ENCODE measurements at regions not wholly inside any gene's neighbourhood (a gene's known extent, or its start where the extent isn't known, plus 50 kb on each side); places are given as distances from the start of the nearest gene placed in this dataset.
"Not testable (repeated sequence)": the region's sequence is repeated elsewhere in the genome, so short reads cannot be mapped to it uniquely, and the experiment has no call there.

DNA sequence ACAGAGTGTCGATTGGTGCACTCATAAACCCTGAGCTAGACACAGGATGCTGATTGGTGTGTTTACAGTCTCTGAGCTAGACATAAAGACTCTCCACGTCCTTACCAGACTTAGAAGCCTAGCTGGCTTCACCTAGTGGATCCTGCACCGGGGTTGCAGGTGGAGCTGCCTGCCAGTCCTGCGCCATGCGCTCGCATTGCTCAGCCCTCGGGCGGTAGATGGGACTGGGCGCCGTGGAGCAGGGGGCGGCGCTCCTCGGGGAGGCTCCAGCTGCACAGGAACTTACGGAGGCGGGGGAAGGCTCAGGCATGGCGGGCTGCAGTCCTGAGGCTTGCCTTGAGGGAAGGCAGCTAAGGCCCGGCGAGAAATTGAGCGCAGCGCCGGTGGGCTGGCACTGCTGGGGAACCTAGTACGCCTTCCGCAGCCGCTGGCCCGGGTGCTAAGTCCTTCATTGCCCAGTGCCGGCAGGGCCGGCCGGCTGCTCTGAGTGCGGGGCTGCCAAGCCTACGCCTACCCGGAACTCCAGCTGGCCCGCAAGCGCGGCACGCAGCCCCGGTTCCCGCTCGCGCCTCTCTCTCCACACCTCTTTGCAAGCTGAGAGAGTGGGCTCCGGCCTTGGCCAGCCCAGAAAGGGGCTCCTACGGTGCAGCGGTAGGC lies 78.5 kb upstream of the AMZ2 start:
- TF ChIP-seq, protein P1, sequence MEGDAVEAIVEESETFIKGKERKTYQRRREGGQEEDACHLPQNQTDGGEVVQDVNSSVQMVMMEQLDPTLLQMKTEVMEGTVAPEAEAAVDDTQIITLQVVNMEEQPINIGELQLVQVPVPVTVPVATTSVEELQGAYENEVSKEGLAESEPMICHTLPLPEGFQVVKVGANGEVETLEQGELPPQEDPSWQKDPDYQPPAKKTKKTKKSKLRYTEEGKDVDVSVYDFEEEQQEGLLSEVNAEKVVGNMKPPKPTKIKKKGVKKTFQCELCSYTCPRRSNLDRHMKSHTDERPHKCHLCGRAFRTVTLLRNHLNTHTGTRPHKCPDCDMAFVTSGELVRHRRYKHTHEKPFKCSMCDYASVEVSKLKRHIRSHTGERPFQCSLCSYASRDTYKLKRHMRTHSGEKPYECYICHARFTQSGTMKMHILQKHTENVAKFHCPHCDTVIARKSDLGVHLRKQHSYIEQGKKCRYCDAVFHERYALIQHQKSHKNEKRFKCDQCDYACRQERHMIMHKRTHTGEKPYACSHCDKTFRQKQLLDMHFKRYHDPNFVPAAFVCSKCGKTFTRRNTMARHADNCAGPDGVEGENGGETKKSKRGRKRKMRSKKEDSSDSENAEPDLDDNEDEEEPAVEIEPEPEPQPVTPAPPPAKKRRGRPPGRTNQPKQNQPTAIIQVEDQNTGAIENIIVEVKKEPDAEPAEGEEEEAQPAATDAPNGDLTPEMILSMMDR (CRISPR knock-in tag; IDR thresholded peaks at IDR 0.05), result not testable (repeated sequence)
- TF ChIP-seq ZNF230 (CRISPR knock-in tag; IDR thresholded peaks at IDR 0.05); EZH2 (conservative IDR thresholded peaks at IDR 0.05; ENCODE audit: low read depth, low read length); TCF12 (IDR thresholded peaks at IDR 0.05); TCF12 (CRISPR knock-in tag; IDR thresholded peaks at IDR 0.05); CEBPB (IDR thresholded peaks at IDR 0.05; ENCODE audit: borderline replicate concordance, low read depth, low read length): not testable (repeated sequence)
- TF ChIP-seq, protein P2, sequence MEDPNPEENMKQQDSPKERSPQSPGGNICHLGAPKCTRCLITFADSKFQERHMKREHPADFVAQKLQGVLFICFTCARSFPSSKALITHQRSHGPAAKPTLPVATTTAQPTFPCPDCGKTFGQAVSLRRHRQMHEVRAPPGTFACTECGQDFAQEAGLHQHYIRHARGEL (CRISPR knock-in tag; IDR thresholded peaks at IDR 0.05), result not testable (repeated sequence)
- TF ChIP-seq, protein P3, sequence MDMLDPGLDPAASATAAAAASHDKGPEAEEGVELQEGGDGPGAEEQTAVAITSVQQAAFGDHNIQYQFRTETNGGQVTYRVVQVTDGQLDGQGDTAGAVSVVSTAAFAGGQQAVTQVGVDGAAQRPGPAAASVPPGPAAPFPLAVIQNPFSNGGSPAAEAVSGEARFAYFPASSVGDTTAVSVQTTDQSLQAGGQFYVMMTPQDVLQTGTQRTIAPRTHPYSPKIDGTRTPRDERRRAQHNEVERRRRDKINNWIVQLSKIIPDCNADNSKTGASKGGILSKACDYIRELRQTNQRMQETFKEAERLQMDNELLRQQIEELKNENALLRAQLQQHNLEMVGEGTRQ (IDR thresholded peaks at IDR 0.05; ENCODE audit: low read depth, low read length), result not testable (repeated sequence)
- TF ChIP-seq, protein P3 (CRISPR knock-in tag; IDR thresholded peaks at IDR 0.05; ENCODE audit: borderline replicate concordance), result not testable (repeated sequence)

Measured in HepG2 (cell line).